Stimulated activated CD4-positive, alpha-beta T cell treated with anti-CD3 and anti-CD28 coated beads, Interleukin-4, amount 100 ng/mL, for 1 hour (primary cell): ENCODE measurements at regions not wholly inside any gene's neighbourhood (a gene's known extent, or its start where the extent isn't known, plus 50 kb on each side); places are given as distances from the start of the nearest gene placed in this dataset.

ENCODE experiments used
- DNase-seq: peaks from one replicate; pipeline ENCODE4 v3.0.0-alpha.2; 2020

DNA sequence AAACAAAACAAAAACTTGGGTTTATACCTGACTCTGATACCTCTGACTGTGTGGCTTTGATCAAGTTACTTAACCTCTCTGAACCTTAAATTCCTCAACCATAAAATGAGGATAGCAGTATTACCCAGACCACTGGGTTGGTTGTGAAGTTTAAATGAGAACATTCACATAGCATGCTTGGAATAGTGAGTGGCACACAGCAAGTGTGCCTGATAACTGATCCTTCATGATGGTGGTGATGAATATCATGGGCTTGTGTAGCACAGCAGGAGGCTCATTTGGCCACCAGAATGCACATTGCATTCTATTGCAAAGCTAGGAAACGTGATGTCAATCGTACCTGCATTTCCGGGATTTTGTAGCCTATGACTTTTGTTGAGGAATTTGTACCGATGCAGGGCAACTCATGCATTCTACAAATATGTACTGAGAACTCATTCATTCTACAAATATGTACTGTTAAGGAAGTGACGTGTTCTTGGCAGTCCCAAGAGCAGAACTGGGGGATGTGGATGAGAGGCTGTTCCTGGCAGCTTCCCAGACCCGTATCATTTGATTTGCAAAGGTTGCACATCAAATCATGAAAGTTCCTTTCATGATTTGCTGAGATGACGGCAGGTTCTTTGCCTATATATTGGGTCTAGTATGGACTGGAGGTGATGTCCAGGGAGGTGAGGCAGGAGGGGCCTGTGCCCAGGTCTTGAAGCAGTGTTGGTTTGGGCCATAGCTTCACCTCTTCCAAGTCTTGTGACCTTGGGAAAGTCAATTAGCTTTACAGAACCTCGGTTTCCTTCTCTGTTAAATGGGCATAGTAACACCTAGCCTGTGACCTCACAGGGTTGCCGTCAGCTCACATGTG is 94.6 kb upstream of the SMNDC1 start:
- DNase-seq, result no peak

DNA sequence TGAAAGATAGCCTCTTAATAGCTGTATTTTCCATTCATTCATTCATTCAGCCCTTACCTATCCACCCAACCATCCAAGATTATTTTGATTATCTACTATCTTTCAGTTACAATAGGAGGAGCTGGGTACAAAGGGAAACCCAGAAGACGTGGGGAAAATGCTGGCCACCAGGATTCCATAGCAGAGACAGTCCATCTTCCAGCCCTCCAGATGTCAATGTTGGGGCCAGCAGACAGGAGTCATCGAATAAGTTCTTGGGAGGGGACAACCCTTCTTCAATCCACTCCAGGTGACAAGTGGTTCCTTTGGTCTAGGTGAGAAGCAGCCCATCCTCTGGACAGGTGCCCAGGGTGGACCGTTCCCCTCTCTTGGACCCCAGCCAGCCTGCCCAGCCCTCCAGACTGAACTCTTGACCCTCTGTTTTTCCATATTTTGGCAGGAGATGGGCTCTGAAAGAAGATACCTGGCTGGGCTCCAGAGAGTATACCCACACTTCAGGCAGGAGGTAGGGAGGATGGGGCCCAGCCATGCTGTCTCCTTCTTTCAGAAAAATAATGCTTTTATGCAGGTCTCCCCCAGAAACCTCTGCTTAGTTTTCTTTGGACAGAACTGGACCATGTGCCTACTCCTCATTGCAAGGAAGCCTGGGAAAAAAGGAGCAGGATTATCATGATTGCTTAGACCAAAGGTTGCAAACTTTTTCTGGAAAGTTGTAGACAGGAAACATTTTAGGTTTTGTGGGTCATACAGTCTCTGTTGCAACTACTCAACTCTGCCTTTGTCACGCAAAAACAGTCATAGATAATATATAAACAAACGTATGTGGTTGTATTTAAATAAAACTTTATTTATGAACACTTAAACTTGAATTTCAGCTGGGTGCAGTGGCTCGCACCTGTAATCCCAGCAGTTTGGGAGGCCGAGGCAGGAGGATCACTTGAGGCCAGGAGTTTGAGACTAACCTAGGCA is 95.5 kb upstream of the SMNDC1 start:
- no peak for DNase-seq

DNA sequence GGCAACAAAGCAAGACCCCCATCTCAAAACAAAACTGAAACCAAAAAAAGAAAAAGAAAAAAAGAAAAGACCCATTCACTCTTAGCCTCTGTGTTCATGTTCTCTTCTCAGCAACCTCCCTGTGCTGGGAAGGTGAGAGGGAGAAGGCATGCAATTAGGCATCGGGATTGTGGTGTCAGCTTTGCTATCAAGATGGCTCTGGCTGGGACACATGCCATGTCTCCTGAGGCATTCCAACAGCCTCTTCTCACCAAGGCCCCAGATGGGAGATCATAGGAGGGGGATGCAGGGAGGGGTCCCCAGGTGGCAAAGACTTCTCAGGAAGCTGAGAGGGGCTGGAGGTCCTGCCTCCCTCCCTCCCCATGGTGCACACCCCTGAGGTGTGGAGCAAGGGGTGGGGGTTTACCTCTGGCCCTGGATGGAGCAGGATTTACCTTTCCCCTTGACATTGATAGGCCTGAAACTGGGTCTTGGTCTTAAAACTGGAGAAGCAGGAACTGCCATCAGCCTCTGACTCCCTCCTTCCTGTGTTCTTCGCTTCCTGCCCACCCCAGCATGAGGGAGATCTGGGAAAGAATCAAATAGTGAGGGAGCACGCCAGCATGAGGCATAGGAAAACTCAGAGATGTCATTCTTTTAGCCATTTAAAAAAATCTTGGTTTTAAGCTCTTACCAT is 96.2 kb upstream of the DUSP5 start:
- DNase-seq, result no peak

DNA sequence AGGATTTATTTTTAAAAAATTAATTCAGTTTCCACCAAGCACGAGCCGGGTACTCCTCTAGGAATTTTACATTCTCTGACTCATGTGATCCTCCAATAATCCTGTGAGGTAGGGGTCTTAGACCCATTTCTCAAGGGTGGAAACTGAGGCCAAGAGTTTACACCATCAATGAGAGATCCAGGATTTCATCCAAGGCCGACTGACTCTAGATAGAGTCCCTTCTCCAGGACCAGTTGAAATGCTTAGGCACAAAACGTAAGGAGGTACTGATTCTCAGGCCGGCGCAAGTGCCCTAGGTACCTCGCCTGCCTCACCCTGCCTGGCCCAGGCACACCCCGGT is 95.7 kb upstream of the DUSP5 start:
- DNase-seq, result no peak

- DNase-seq, result no peak
Measured at GRCh38 chr10:110403593-110403992, 94.1 kb upstream of the DUSP5 start.

DNA sequence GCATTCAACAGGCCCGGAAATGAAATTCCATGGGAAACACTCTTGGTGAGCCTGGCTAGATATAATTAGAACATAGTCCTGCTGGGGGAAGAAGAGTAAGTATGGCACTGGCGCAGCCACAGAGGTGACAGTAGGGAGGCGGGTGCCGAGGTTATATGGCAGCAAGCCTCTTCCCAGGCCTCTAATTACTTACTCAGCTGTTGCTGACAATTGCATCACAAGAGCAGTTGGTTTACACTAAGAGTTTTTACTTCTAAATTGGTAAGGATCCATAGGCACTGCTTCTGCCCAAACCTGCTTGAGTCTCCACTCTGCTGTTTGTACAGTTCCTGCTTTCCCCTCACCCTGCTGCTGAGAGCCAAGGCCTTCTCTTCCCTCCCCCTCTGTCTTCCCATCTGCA is 93.3 kb upstream of the DUSP5 start:
- no peak for DNase-seq

DNA sequence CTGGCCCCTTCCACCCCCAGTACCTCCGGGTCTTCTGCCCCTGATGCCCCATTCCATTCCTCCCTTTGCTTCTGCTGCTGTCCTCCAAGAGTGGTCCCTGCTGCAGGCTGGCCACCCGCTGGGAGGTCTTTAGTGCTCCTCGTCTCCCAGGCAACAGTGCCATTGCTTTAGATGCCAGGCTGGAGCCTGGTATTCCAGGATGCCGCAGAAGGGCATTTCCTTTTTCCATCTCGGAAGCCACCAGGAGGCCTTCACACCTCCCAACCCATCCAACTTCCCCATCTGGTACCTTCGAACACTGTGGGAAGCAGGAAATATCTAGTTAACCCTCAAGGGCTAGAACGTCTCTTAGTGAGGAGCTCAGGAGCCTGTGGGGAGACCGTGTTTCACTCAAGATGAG is 92.9 kb upstream of the DUSP5 start:
- DNase-seq, result no peak

DNA sequence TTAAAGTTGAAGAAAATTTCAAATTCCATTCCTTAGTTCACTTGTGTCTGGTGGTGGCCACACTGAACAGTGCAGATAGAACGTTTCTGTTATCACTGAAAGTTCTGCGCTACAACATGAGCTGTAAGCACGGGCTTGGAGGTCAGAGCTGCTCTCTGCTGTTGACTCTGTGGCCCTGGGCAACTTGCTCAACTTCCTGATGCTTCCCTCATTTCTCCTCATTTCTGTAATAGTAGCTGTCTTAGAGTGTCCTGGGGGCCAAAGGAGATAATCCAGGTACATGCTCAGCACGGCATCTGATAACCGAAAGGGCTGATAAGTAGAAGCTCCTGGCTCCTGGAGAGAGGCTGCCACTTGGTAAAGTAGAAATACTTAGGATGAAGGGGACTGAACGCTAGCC is 92.3 kb upstream of the DUSP5 start:
- no peak for DNase-seq

- no peak for DNase-seq
Measured at GRCh38 chr10:110407301-110408170, 90.2 kb upstream of the DUSP5 start.

GRCh38 chr10:110408203-110408871 is 89.4 kb upstream of the DUSP5 start:
- DNase-seq, result no peak

- no peak for DNase-seq
Measured at GRCh38 chr10:110408943-110409342, 88.8 kb upstream of the DUSP5 start.

GRCh38 chr10:110409488-110409887 is 88.2 kb upstream of the DUSP5 start:
- DNase-seq, result no peak

GRCh38 chr10:110409926-110410325 is 87.8 kb upstream of the DUSP5 start:
- DNase-seq, result no peak

DNA sequence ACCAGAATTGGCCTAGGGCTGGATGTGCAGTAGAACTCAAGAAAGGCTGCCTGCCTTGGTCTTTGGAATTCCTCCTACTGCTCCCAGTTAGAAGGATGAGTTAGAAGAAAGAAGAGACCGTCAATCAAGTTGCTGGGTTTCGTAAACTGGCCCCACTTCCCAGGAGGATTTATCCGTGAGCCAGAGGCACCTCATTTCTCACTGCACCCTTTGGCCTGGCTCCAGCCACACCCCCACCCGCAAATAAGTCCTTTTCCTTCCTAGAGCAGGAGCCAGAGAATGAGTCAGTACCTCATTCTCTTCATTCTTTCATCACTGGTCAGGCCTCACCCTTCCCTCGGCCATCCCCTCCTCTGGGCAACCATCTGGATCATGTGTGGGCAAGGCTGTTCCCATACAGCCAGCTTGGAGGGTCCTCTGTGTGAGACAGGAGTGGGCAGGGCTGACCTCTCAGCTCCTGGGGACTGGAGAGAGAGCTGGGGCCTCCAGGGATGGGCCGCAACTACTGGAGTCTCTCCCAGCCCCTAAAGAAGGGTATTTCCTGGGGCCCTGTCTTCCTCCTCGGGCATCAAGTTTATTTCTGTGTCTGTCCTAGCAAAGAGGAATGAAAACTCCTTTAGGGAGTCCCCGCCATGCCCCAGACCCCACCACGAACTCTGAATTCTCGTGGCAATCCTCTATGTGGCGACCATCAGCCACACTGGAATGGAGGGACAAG is 87.2 kb upstream of the DUSP5 start:
- no peak for DNase-seq

DNA sequence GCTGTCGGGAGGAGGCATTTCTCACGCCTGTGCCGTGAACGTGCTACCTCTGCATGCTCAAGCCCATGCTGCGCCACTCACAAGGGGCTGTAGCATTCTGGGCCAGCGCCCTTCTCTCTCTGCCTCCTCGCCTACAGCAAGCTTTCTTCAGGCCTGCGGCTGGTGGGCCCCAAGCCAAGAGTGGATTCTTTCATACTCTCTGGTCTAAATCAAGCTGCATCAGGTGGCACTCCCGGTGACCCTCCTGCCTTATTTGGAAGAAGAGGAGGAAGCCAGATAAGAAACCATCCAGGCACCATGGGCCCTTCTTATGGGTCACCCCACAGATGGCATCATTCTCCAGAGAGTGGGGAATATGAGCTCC is 86.7 kb upstream of the DUSP5 start:
- no peak for DNase-seq

- DNase-seq, result no peak
Measured at GRCh38 chr10:110413049-110413783, 84.5 kb upstream of the DUSP5 start.

- no peak for DNase-seq
Measured at GRCh38 chr10:110413903-110414547, 83.7 kb upstream of the DUSP5 start.

GRCh38 chr10:110414548-110415309 is 83.0 kb upstream of the DUSP5 start:
- peak; percentile 80 for DNase-seq

GRCh38 chr10:110415809-110416208 is 81.9 kb upstream of the DUSP5 start:
- DNase-seq, result no peak
